ENCODE measurements at regions not wholly inside any gene's neighbourhood (a gene's known extent, or its start where the extent isn't known, plus 50 kb on each side); places are given as distances from the start of the nearest gene placed in this dataset.

DNA sequence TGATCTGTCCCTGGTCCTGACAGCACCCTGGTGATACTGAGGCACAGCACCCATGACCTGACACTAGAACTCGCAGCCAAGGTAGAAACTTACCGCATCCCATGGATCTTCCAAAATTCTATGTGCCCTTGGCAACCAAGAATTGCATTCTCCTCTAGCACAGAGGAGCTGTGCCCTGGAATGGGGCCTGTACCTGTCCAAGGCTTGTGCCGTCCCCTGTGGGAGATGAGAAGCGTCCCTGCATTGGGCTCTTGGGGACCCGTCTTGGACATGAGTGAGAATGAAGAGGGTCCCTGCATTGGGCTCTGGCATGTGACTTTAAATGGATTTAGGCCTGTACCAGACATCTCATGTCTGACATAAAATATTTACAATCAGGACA lies 67.1 kb downstream of the GGTLC2 start:
- CTCF ChIA-PET, result interaction anchor here (0.6 kb wide), 1 partner anchor 166 kb away, joined by 4 read pairs; no protein-coding TSS in a partner anchor
- no peak for TF ChIP-seq CTCF (conservative IDR thresholded peaks at IDR 0.05; ENCODE audit: low read depth)
- DNase-seq (ENCODE audit: low spot score), result no peak
- POLR2A ChIA-PET (ENCODE audit: low non-redundant PET), result no interaction called here
- no peak overlapping the region for H3K27ac ChIP-seq

DNA sequence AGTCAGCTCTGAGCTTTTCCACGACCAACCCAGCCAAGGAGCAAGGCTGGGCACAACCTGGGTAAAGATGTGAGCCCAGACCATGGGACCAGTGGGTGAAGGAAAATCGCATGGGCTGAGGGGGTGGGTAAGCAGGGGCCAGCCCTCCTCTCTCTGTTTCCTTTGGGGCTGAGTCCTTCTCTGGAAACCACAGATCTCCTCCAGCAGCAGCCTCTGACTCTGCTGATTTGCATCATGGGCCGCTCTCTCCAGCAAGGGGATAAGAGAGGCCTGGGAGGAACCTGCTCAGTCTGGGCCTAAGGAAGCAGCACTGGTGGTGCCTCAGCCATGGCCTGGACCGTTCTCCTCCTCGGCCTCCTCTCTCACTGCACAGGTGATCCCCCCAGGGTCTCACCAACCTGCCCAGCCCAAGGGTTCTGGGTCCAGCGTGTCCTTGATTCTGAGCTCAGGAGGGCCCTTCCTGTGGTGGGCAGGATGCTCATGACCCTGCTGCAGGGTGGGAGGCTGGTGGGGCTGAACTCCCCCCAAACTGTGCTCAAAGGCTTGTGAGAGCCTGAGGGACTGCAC lies 67.8 kb downstream of the GGTLC2 start:
- no peak overlapping the region for H3K27ac ChIP-seq
- ChIA-PET CTCF (no interaction called here), POLR2A (ENCODE audit: low non-redundant PET) (no interaction called here)
- no peak for TF ChIP-seq CTCF (conservative IDR thresholded peaks at IDR 0.05; ENCODE audit: low read depth)
- no peak for DNase-seq (ENCODE audit: low spot score)

GRCh38 chr22:22712666-22713365 lies 68.4 kb downstream of the GGTLC2 start:
- ChIA-PET POLR2A (ENCODE audit: low non-redundant PET) (no interaction called here), CTCF (interaction anchor here (0.7 kb wide), 1 partner anchor 370 kb away, joined by 3 read pairs; no protein-coding TSS in a partner anchor)
- no peak for DNase-seq (ENCODE audit: low spot score)
- no peak overlapping the region for H3K27ac ChIP-seq
- TF ChIP-seq CTCF (conservative IDR thresholded peaks at IDR 0.05; ENCODE audit: low read depth), result no peak

- CTCF ChIA-PET, result interaction anchor here (0.7 kb wide), 1 partner anchor 371 kb away, joined by 3 read pairs; no protein-coding TSS in a partner anchor
- no peak for TF ChIP-seq CTCF (conservative IDR thresholded peaks at IDR 0.05; ENCODE audit: low read depth)
- H3K27ac ChIP-seq, result no peak overlapping the region
- POLR2A ChIA-PET (ENCODE audit: low non-redundant PET), result no interaction called here
- no peak for DNase-seq (ENCODE audit: low spot score)
Measured at GRCh38 chr22:22713416-22713815, 69.0 kb downstream of the GGTLC2 start.

DNA sequence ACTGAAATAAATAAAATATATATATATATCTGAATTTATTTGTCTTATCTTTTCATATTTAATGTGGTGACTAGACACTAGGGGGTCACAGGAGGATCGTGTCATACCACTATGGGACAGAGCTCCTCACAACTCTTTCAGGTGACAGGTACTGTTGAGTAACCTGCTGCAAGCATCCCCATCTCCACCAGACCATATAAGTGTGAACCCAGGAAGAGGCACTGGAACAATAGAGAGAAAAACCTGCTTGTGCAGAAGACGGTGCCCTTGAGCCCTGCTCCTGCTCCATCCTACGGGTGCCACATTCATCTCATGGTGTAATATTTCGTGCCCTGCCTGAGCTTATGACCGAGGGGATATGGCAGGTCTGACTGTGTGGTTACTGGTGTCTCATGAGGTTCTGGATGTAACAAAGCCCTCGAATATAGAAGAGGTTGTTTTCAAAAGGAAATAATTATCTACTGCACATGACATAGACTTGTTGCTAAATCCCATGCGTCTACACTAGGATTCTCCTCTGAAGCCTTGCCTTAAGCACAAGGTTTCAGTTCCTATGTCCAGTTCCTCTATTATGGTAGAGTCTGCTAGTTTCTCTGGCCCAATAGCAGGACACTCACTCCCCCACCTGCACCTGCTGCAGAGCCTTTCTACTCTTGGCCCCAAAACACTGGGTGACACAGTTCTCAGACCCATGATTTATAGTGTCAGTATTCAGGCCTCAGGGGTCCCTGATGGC lies 70.4 kb downstream of the GGTLC2 start:
- TF ChIP-seq CTCF (conservative IDR thresholded peaks at IDR 0.05; ENCODE audit: low read depth), result no peak
- POLR2A ChIA-PET (ENCODE audit: low non-redundant PET), result no interaction called here
- CTCF ChIA-PET, result no interaction called here
- no peak for DNase-seq (ENCODE audit: low spot score)
- H3K27ac ChIP-seq, result no peak overlapping the region

- no peak for TF ChIP-seq CTCF (conservative IDR thresholded peaks at IDR 0.05; ENCODE audit: low read depth)
- POLR2A ChIA-PET (ENCODE audit: low non-redundant PET), result no interaction called here
- CTCF ChIA-PET, result no interaction called here
- H3K27ac ChIP-seq, result no peak overlapping the region
- no peak for DNase-seq (ENCODE audit: low spot score)
Measured at GRCh38 chr22:22716136-22716665, 71.8 kb downstream of the GGTLC2 start.

Measured in RWPE1 (cell line).